GM19467 (cell line): ENCODE measurements at regions not wholly inside any gene's neighbourhood (a gene's known extent, or its start where the extent isn't known, plus 50 kb on each side); places are given as distances from the start of the nearest gene placed in this dataset.

Source experiments
- ATAC-seq: cut with Tn5 transposase; IDR thresholded peaks from one replicate; pipeline ENCODE4 v1.9.1; 2021; ENCODE audit warnings: mild to moderate bottlenecking, moderate library complexity; ENCODE audit not compliant: unreplicated experiment

GRCh38 chr6:2563635-2564034 lies 187.1 kb downstream of the MYLK4 start:
- ATAC-seq = peak; percentile 75

DNA sequence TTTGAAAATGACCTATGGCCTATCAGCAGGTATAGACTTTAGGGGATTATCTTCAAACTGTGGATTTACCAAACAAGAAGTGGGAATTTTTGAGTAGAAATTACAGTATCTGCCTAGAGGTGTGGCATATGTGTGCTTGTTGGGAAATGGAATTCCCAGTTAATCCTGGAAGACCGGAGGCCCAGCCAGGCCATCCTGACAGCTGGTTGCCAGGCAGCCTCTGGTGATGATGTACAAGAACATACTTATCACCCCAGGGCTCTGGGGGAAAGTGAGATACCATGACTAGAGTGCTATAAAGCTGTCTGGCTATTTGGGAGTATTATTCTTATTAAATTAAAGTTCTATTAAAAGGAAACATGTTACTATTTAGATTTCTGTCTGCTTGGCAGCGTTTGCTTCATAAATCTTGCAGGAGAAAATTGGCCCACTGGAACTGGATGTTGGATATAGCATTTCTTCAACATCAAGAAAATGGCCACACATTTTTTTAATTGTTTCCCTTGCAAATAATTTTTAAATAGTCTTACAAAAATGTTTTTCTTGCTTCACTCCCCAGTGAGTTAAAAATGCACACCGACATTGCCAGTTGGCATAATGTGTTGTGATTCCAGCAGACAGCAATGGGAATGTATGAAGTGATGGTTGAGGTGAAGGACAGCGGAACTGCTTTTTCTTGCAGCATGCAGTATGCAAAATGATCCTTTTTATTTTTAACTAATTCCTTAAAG lies 187.8 kb downstream of the MYLK4 start:
- no peak for ATAC-seq

DNA sequence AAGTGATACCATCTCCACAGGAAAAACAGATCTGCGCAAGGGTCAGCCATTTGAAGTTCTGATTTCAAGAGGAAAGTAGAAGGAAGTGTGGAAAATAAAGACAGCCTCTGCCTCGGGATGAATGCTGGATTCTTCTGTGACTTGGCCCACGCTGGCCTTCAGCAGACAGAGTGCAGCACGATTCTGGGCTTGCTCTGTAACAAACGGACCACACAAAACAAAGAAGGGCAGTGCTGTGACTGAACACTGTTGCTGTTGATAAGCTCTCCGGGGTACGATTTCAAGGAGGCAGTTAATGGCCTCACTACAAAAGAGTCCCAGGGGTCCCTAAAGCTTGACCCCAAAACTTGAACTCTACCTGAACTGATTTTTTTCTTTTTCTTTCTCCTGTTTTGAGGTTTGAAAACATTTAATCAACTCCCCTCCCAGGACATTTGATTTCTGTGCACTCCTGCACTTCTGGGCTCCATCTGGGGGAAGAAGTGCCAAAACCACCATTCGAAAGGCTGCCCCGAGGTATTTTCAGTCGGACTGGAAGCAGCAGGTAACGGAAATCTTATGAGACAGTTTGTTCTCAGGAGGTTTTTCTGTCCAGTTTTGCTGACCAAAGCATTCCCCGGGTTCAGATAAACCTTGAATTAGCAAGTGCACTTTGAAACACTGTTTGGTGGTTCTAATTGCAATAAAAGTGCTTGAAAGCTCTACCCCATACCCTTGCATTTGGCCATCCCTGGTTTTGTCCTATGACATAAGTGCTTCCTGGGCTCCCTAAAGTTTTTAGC lies 189.6 kb downstream of the MYLK4 start:
- no peak for ATAC-seq

DNA sequence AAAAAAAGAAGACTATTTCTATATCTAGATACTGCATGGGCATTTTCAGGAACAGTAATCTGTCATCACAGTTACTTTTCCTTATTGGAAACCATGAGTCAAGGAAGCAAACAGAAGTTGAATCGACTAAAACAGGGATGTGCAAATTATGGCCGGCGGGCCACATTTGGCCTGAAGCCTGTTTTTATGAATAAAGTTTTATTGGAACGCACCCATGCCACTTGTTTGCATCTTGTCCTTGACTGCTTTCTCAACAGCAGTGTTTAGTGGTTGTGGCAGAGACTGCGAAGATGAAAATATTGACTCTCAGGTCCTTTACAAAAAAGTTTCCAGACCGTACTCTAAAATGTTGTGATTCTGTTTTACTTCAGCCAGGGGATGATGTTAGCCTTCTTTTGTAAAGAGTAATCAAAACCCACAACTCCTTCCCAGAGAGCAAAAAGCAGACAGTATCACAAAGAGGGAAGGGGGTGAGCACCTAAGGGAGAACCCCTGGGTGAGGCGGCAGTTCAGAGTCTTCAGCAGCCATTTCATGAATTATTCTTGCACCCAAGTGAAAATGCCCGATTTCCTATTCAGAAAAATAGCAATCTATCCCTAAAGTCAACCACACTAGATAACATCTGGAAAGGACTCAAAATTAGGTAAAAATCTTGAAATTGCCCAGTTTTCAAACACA lies 190.4 kb downstream of the MYLK4 start:
- ATAC-seq = no peak

DNA sequence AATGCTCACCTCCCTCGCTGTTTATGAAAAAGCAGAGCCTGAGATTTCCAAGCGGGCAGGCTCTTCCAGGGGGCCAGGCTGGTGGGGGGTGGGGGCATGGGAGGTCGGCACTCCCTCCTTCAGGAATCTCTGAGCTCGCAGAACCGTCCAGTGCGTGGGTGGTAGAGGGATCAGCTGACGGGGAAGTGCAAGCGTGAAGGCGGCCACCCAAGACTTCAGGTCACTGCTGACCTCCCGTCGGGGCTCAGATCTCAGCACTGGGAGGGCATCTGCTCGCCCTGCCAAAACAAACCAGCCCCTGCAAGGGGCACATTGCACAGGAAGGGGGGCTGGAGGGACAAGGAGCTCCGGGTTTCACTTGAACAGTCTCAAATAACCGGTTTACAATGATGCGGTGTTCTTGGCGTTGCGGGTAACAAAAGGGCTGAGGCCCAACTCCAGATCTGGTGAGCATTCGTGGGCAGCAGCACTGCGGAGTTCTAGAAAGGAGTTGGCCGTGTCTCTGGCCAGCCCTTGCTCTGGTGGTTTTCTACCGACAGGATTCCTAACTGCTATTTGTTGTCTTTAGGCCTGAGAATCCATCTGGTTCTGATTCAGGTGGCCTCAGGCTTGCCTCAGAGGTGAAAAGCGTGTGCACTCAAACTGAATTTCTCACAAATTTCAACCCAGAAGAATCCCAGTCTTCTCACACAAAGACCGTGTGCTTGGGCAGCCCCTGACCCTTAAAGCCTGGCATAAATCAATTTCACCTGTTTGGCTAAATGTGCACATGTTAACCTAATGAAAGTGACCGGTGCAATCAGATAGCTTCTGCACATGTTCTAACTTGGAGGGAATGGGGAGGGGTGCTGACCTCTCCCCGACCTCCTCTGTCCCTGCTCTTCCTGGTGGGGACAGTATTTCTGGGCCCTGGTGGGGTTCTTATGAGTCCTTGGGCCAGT lies 191.6 kb downstream of the MYLK4 start:
- no peak for ATAC-seq

- ATAC-seq = no peak
These were observed 192.5 kb downstream of the MYLK4 start for GRCh38 chr6:2558098-2558680.

DNA sequence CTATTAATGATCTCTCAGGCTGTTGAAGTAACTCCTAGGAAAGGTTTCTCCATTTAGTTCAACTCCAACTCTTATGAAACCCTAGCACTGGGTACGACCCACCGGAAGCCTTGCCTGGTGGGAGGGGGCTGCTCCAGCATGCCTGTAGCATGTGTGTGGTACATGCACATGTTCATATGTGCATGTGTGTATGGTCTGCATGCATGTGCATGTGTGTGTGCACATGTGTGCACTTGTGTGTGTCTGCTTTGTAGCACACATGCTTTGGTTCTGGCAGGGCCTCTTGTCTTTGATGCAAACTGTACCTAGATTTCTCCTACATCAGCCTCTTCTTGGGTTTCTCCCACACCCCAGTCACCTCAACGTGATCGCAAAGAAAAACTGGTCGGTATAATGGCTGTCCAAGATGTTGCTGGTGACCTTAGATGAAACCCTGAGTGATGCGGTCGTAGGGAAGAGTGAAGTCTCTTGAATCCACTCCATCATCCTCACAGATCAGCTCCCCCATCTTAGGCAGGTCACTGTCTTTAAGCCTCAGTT lies 193.5 kb downstream of the MYLK4 start:
- ATAC-seq = no peak

- ATAC-seq = no peak
These were observed 194.0 kb downstream of the MYLK4 start for GRCh38 chr6:2556761-2557160.

GRCh38 chr6:2554651-2555260 lies 196.0 kb downstream of the MYLK4 start:
- no peak for ATAC-seq

- ATAC-seq = no peak
These were observed 198.1 kb downstream of the MYLK4 start for GRCh38 chr6:2552526-2553154.

- ATAC-seq = no peak
These were observed 199.0 kb downstream of the MYLK4 start for GRCh38 chr6:2551705-2552104.

- no peak for ATAC-seq
These were observed 200.5 kb downstream of the MYLK4 start for GRCh38 chr6:2550247-2550646.

- no peak for ATAC-seq
These were observed 200.9 kb downstream of the MYLK4 start for GRCh38 chr6:2549834-2550233.

GRCh38 chr6:2547355-2547754 lies 203.4 kb downstream of the MYLK4 start:
- no peak for ATAC-seq

DNA sequence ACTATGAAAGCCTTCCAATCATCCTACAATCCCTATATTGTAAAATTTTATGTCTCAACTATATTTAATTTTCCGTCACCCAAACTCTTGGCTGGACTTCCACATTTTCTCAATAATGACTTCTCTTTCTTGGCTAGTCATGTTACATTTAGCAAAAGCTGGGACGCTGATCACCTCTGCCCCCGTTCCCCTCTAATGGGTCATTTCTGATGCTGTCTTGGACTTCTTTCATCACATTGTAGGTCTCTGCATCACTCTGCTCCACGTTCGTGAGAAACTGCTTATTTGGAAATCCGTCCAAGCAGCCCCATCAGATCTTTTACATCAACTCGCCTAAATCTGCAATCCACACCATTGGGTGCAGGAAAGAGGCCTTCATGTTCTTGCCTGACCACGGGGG lies 203.8 kb downstream of the MYLK4 start:
- no peak for ATAC-seq

- no peak for ATAC-seq
These were observed 205.2 kb downstream of the MYLK4 start for GRCh38 chr6:2545383-2546038.

DNA sequence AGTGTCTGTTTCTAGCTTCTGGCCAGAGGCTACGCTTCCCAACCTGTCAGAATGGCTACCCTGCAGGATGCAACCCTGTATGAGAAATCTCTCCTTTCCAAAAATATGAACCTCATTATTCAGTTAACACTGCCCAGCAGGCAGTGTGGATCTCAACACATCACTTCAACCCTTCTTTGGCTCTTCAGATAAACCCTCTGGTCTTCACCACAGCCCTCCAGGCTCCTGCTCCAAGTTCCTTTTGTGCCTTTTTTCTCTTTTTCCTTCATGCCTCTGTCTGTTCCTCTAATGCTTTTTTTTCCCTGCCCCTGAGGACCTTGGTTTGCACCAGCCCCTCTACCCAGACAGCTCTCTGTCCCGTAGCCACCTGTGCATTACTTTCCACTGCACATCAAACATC lies 207.4 kb downstream of the MYLK4 start:
- peak; percentile 10 for ATAC-seq

- ATAC-seq = peak; percentile 75
These were observed 207.9 kb downstream of the MYLK4 start for GRCh38 chr6:2542858-2543218.
